SK-N-SH (cell line): ENCODE measurements at regions not wholly inside any gene's neighbourhood (a gene's known extent, or its start where the extent isn't known, plus 50 kb on each side); places are given as distances from the start of the nearest gene placed in this dataset.

Experiments used
- CHD2 ChIP-seq: fragments of 150-350 bp; IDR thresholded peaks from 2 replicates; pipeline ENCODE4 v1.6.1; 2018; ENCODE audit warnings: low read length; ENCODE audit not compliant: partially characterized antibody
- CTCF ChIP-seq: fragments of 200-600 bp; sonication (generic); IDR thresholded peaks from 2 replicates; pipeline ENCODE4 v1.6.1; 2017; ENCODE audit warnings: antibody characterized with exemption, mild to moderate bottlenecking, moderate library complexity
- EP300 ChIP-seq, 2 experiments: IDR thresholded peaks; 2 replicates each; pipeline versions ENCODE4 v1.4.0 to v1.6.1; 2012; ENCODE audit warnings: borderline replicate concordance in 1 of 2, low read depth in 1 of 2, low read length in 1 of 2
- POLR2AphosphoS5 ChIP-seq: IDR thresholded peaks from 2 replicates; pipeline ENCODE4 v1.6.1; 2012; ENCODE audit warnings: low read depth, low read length
- REST ChIP-seq: IDR thresholded peaks from 2 replicates; pipeline ENCODE4 v1.6.1; 2012; ENCODE audit warnings: mild to moderate bottlenecking, low read depth, low read length, moderate library complexity
- RXRA ChIP-seq: IDR thresholded peaks from 2 replicates; pipeline ENCODE4 v1.4.0; 2012; ENCODE audit warnings: low read depth, mild to moderate bottlenecking, borderline replicate concordance
- TAF1 ChIP-seq: IDR thresholded peaks from 2 replicates; pipeline ENCODE4 v1.6.1; 2012; ENCODE audit warnings: low read depth, mild to moderate bottlenecking, low read length, moderate library complexity, borderline replicate concordance
- YY1 ChIP-seq: IDR thresholded peaks from 2 replicates; pipeline ENCODE4 v1.4.0; 2012; ENCODE audit warnings: low read depth, mild to moderate bottlenecking

GRCh38 chr2:66753660-66754059 is 318.7 kb downstream of the MEIS1 start:
- TF ChIP-seq TAF1: no peak
- no peak for TF ChIP-seq REST
- no peak for TF ChIP-seq CTCF
- TF ChIP-seq EP300 (IDR thresholded peaks at IDR 0.05; ENCODE audit: borderline replicate concordance in 1 of 2, low read depth in 1 of 2, low read length in 1 of 2): no peak
- TF ChIP-seq POLR2AphosphoS5: no peak
- TF ChIP-seq RXRA: no peak
- TF ChIP-seq YY1: no peak
- no peak for TF ChIP-seq CHD2
